AG04450 (cell line): ENCODE measurements at regions not wholly inside any gene's neighbourhood (a gene's known extent, or its start where the extent isn't known, plus 50 kb on each side); places are given as distances from the start of the nearest gene placed in this dataset.

Experiments
- CTCF ChIA-PET: fragments of 300-600, 350-600 bp; formaldehyde crosslinking; extraction: SDS; loops from one replicate; lab custom pipeline; 2022; ENCODE audit warnings: antibody characterized with exemption, inconsistent platforms; lab: Charles Lee
- POLR2A ChIA-PET: fragments of 350-600 bp; formaldehyde crosslinking; extraction: SDS; loops from one replicate; lab custom pipeline; 2021; ENCODE audit warnings: antibody characterized with exemption, inconsistent platforms; lab: Yijun Ruan, JAX
- DNase-seq: peaks from one replicate; pipeline ENCODE4 v3.0.0-alpha.2; 2011; ENCODE audit warnings: low read depth, low spot score
- H3K27ac ChIP-seq: one replicate; pipeline ENCODE4 v1.5.1; 2012; ENCODE audit warnings: low read depth, low read length, control low read depth
- H3K27me3 ChIP-seq: one replicate; pipeline ENCODE4 v1.6.0; 2012; ENCODE audit warnings: low read length; ENCODE audit not compliant: control insufficient read depth, insufficient read depth
- H3K4me3 ChIP-seq: 2 replicates; pipeline ENCODE4 v1.5.1; 2011; ENCODE audit warnings: mild to moderate bottlenecking, low read depth, low read length, control low read depth
- H3K9me3 ChIP-seq: 2 replicates; pipeline ENCODE4 v1.5.1; 2012; ENCODE audit warnings: low read length; ENCODE audit not compliant: control insufficient read depth, insufficient read depth
- CTCF ChIP-seq: IDR thresholded peaks from 2 replicates; pipeline ENCODE4 v1.5.1; 2011; ENCODE audit warnings: low read depth, low read length, control low read depth, inconsistent platforms

- no peak for TF ChIP-seq CTCF
- ChIA-PET CTCF (interaction anchor here (5.0 kb wide), 1 partner anchor 12 kb away, joined by 28 read pairs; no protein-coding TSS in a partner anchor), POLR2A (no interaction called here)
- H3K27me3 ChIP-seq: no peaks in the 10 kb centered on the region
- H3K4me3 ChIP-seq: no peak overlapping the region
- no peaks in the 10 kb centered on the region for H3K9me3 ChIP-seq
- DNase-seq: no peak
- H3K27ac ChIP-seq: no peak overlapping the region
These were observed 355.5 kb upstream of the CCNH start for GRCh38 chr5:87768190-87768589.

- H3K9me3 ChIP-seq: no peaks in the 10 kb centered on the region
- TF ChIP-seq CTCF: no peak
- no peaks in the 10 kb centered on the region for H3K27me3 ChIP-seq
- H3K27ac ChIP-seq: no peak overlapping the region
- POLR2A ChIA-PET: no interaction called here
- no peak overlapping the region for H3K4me3 ChIP-seq
- no peak for DNase-seq
- CTCF ChIA-PET: no interaction called here
These were observed 352.3 kb upstream of the CCNH start for GRCh38 chr5:87765009-87765408.

- Histone ChIP-seq H3K27ac (no peak overlapping the region), H3K27me3 (no peaks in the 10 kb centered on the region), H3K4me3 (no peak overlapping the region), H3K9me3 (no peaks in the 10 kb centered on the region)
- no peak for DNase-seq
- ChIA-PET POLR2A (no interaction called here), CTCF (no interaction called here)
- no peak for TF ChIP-seq CTCF
These were observed 349.9 kb upstream of the CCNH start for GRCh38 chr5:87762631-87763030.

- Histone ChIP-seq H3K4me3 (no peak overlapping the region), H3K27me3 (no peaks in the 10 kb centered on the region), H3K27ac (no peak overlapping the region), H3K9me3 (no peaks in the 10 kb centered on the region)
- no peak for DNase-seq
- TF ChIP-seq CTCF: no peak
- ChIA-PET POLR2A (no interaction called here), CTCF (no interaction called here)
These were observed 344.2 kb upstream of the CCNH start for GRCh38 chr5:87756951-87757350.

GRCh38 chr5:87755360-87755759, 342.6 kb upstream of the CCNH start:
- Histone ChIP-seq H3K4me3 (no peak overlapping the region), H3K27me3 (no peaks in the 10 kb centered on the region), H3K9me3 (no peaks in the 10 kb centered on the region), H3K27ac (no peak overlapping the region)
- no peak for TF ChIP-seq CTCF
- DNase-seq: no peak
- ChIA-PET CTCF (interaction anchor here (0.6 kb wide), 1 partner anchor 291 kb away, joined by 3 read pairs; no protein-coding TSS in a partner anchor), POLR2A (no interaction called here)
